ENCODE measurements at regions not wholly inside any gene's neighbourhood (a gene's known extent, or its start where the extent isn't known, plus 50 kb on each side); places are given as distances from the start of the nearest gene placed in this dataset.

- DNase-seq, result no peak
These were observed 202.1 kb downstream of the KLF12 start for GRCh38 chr13:73932091-73932490.

GRCh38 chr13:73929287-73929932 lies 204.8 kb downstream of the KLF12 start:
- no peak for DNase-seq

GRCh38 chr13:73924607-73925006 lies 209.6 kb downstream of the KLF12 start:
- no peak for DNase-seq

- DNase-seq, result no peak
These were observed 211.5 kb downstream of the KLF12 start for GRCh38 chr13:73922493-73923393.

- no peak for DNase-seq
These were observed 215.5 kb downstream of the KLF12 start for GRCh38 chr13:73918691-73919090.

- no peak for DNase-seq
These were observed 220.3 kb downstream of the KLF12 start for GRCh38 chr13:73913751-73914518.

GRCh38 chr13:73913079-73913740 lies 221.0 kb downstream of the KLF12 start:
- no peak for DNase-seq

- no peak for DNase-seq
These were observed 222.8 kb downstream of the KLF12 start for GRCh38 chr13:73911361-73911760.

GRCh38 chr13:73910733-73911132 lies 223.5 kb downstream of the KLF12 start:
- DNase-seq, result no peak

GRCh38 chr13:73908809-73909208 lies 225.4 kb downstream of the KLF12 start:
- DNase-seq, result no peak

GRCh38 chr13:73904625-73905024 lies 229.6 kb downstream of the KLF12 start:
- no peak for DNase-seq

GRCh38 chr13:73903561-73903960 lies 230.6 kb downstream of the KLF12 start:
- no peak for DNase-seq

- no peak for DNase-seq
These were observed 231.4 kb downstream of the KLF12 start for GRCh38 chr13:73902847-73903246.

GRCh38 chr13:73902296-73902695 lies 231.9 kb downstream of the KLF12 start:
- DNase-seq, result no peak

GRCh38 chr13:73901324-73902068 lies 232.7 kb downstream of the KLF12 start:
- DNase-seq, result no peak

GRCh38 chr13:73900591-73900990 lies 233.6 kb downstream of the KLF12 start:
- no peak for DNase-seq

- DNase-seq, result no peak
These were observed 235.3 kb downstream of the KLF12 start for GRCh38 chr13:73898899-73899298.

- DNase-seq, result no peak
These were observed 235.9 kb downstream of the KLF12 start for GRCh38 chr13:73898276-73898675.

- DNase-seq, result no peak
These were observed 239.1 kb downstream of the KLF12 start for GRCh38 chr13:73894995-73895571.

- DNase-seq, result no peak
These were observed 240.4 kb downstream of the KLF12 start for GRCh38 chr13:73893833-73894232.

GRCh38 chr13:73891805-73892204 lies 242.4 kb downstream of the KLF12 start:
- no peak for DNase-seq

GRCh38 chr13:73883162-73883561 lies 251.0 kb downstream of the KLF12 start:
- no peak for DNase-seq
